ENCODE measurements at regions not wholly inside any gene's neighbourhood (a gene's known extent, or its start where the extent isn't known, plus 50 kb on each side); places are given as distances from the start of the nearest gene placed in this dataset.
A peak's percentile ranks its signal among the peaks of the same experiment; 100 is the strongest.

- DNase-seq (ENCODE audit: extremely low read depth in 1 of 4, low spot score in 3 of 4) (no peak), FAIRE-seq (no peak), ATAC-seq (no peak)
- BruUV-seq (replicated peaks), result no TSS peak
- H4K20me1 ChIP-seq (replicated peaks; ENCODE audit: control insufficient read depth, insufficient read depth, low read length), result no peaks in the 10 kb centered on the region
- in situ Hi-C loops (cut with MboI), result no loop called here
- intact Hi-C loops (cut with micrococcal nuclease), result no loop called here
- CTCF ChIA-PET (ENCODE audit: low intra/inter-chr PET ratio), result no interaction called here
- no peak overlapping the region for H3K4me2 ChIP-seq (ENCODE audit: insufficient read depth, low read length)
- H3K4me3 ChIP-seq, result no peak overlapping the region
- H3K4me1 ChIP-seq (replicated peaks in 1 of 2; ENCODE audit: control insufficient read depth in 2 of 2, insufficient read depth in 2 of 2, low read length in 2 of 2), result peaks cover 2 to 17% of the 10 kb centered on the region in 2 experiments; a peak in 4 of 5 replicates
- no peak overlapping the region for H3K9ac ChIP-seq (ENCODE audit: insufficient read depth in 1 of 2, low read depth in 2 of 2, low read length in 2 of 2)
- peaks cover 0 to 5% of the 10 kb centered on the region in 2 experiments; a peak in 2 of 5 replicates for H3K27me3 ChIP-seq (ENCODE audit: control insufficient read depth in 2 of 2, insufficient read depth in 2 of 2, low read length in 2 of 2)
- no peaks in the 10 kb centered on the region for H3K36me3 ChIP-seq (ENCODE audit: control insufficient read depth, insufficient read depth, low read length)
- TF ChIP-seq EGR1 (conservative IDR thresholded peaks at IDR 0.05), result peak; percentile 40; the same call in 1 of the 2 replicates
- TF ChIP-seq TRIM24 (IDR thresholded peaks at IDR 0.05), result no peak
- no peak overlapping the region for H2AFZ ChIP-seq (ENCODE audit: low read depth, low read length)
- H3K79me2 ChIP-seq (ENCODE audit: control insufficient read depth, insufficient read depth, low read length), result no peaks in the 10 kb centered on the region
- H3K27ac ChIP-seq (ENCODE audit: extremely low read depth, low read depth, low read length), result no peak overlapping the region
- WGBS (ENCODE audit: insufficient coverage, low coverage, missing lambda C conversion rate), result 57% methylated on average over 4 of the region's 10 CpGs
- POLR2A ChIA-PET, result no interaction called here
- H3K9me3 ChIP-seq (replicated peaks; ENCODE audit: control insufficient read depth, insufficient read depth, low read depth, low read length), result no peaks in the 10 kb centered on the region
- H3K9me1 ChIP-seq (ENCODE audit: control insufficient read depth, insufficient read depth, low read length), result no peaks in the 10 kb centered on the region
Observed at GRCh38 chr10:110408203-110408871, 89.4 kb upstream of the DUSP5 start.

GRCh38 chr10:110408943-110409342 lies 88.8 kb upstream of the DUSP5 start:
- FAIRE-seq (no peak), DNase-seq (ENCODE audit: extremely low read depth in 1 of 4, low spot score in 3 of 4) (no peak), ATAC-seq (no peak)
- no peak overlapping the region for H3K9ac ChIP-seq (ENCODE audit: insufficient read depth in 1 of 2, low read depth in 2 of 2, low read length in 2 of 2)
- intact Hi-C loops (cut with micrococcal nuclease), result no loop called here
- POLR2A ChIA-PET, result no interaction called here
- WGBS (ENCODE audit: insufficient coverage, low coverage, missing lambda C conversion rate), result 59% methylated on average over 7 of the region's 8 CpGs
- in situ Hi-C loops (cut with MboI), result no loop called here
- no peaks in the 10 kb centered on the region for H3K36me3 ChIP-seq (ENCODE audit: control insufficient read depth, insufficient read depth, low read length)
- BruUV-seq (replicated peaks), result no TSS peak
- H3K4me3 ChIP-seq, result no peak overlapping the region
- H3K9me1 ChIP-seq (ENCODE audit: control insufficient read depth, insufficient read depth, low read length), result no peaks in the 10 kb centered on the region
- no peaks in the 10 kb centered on the region for H3K79me2 ChIP-seq (ENCODE audit: control insufficient read depth, insufficient read depth, low read length)
- peaks cover 2 to 19% of the 10 kb centered on the region in 2 experiments; a peak in 4 of 5 replicates for H3K4me1 ChIP-seq (replicated peaks in 1 of 2; ENCODE audit: control insufficient read depth in 2 of 2, insufficient read depth in 2 of 2, low read length in 2 of 2)
- no peak overlapping the region for H3K27ac ChIP-seq (ENCODE audit: extremely low read depth, low read depth, low read length)
- no peak overlapping the region for H3K4me2 ChIP-seq (ENCODE audit: insufficient read depth, low read length)
- H3K27me3 ChIP-seq (ENCODE audit: control insufficient read depth in 2 of 2, insufficient read depth in 2 of 2, low read length in 2 of 2), result peaks cover 0 to 5% of the 10 kb centered on the region in 2 experiments; a peak in 2 of 5 replicates
- no peak overlapping the region for H2AFZ ChIP-seq (ENCODE audit: low read depth, low read length)
- CTCF ChIA-PET (ENCODE audit: low intra/inter-chr PET ratio), result no interaction called here
- no peaks in the 10 kb centered on the region for H3K9me3 ChIP-seq (replicated peaks; ENCODE audit: control insufficient read depth, insufficient read depth, low read depth, low read length)
- H4K20me1 ChIP-seq (replicated peaks; ENCODE audit: control insufficient read depth, insufficient read depth, low read length), result no peaks in the 10 kb centered on the region
- TF ChIP-seq ZNF699 (CRISPR knock-in tag; IDR thresholded peaks at IDR 0.05; ENCODE audit: insufficient replicate concordance) (no peak), GATAD2A (IDR thresholded peaks at IDR 0.05) (no peak), AFF1 (IDR thresholded peaks at IDR 0.05; ENCODE audit: low read depth in 1 of 2, partially characterized antibody in 2 of 2) (no peak), ZNF277 (CRISPR knock-in tag; IDR thresholded peaks at IDR 0.05; ENCODE audit: borderline replicate concordance) (no peak), KDM5B (IDR thresholded peaks at IDR 0.05; ENCODE audit: insufficient replicate concordance, low read depth, low read length) (no peak), SMARCC2 (IDR thresholded peaks at IDR 0.05; ENCODE audit: low read depth) (no peak)

Data from K562 (cell line).